ENCODE measurements at regions not wholly inside any gene's neighbourhood (a gene's known extent, or its start where the extent isn't known, plus 50 kb on each side); places are given as distances from the start of the nearest gene placed in this dataset.

DNA sequence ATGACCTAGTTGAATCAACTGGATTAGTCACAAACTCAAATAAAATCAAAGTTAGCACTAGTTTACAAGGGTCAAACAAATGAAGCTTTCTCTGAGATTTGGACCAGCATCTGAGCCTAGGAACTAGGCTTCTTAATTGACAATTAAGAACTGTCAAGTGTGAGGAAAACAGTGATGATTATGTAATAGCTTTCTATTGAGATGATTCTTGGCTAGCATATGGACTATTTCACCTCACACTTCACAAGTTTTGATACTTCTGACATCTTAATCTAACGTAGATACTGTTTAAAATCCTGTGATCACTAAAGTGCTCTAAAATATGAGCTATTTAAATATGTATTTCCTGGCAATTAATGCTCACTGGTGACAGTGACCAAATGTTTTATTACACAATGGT is 542.9 kb downstream of the EFNA5 start:
- TF ChIP-seq, protein P1, sequence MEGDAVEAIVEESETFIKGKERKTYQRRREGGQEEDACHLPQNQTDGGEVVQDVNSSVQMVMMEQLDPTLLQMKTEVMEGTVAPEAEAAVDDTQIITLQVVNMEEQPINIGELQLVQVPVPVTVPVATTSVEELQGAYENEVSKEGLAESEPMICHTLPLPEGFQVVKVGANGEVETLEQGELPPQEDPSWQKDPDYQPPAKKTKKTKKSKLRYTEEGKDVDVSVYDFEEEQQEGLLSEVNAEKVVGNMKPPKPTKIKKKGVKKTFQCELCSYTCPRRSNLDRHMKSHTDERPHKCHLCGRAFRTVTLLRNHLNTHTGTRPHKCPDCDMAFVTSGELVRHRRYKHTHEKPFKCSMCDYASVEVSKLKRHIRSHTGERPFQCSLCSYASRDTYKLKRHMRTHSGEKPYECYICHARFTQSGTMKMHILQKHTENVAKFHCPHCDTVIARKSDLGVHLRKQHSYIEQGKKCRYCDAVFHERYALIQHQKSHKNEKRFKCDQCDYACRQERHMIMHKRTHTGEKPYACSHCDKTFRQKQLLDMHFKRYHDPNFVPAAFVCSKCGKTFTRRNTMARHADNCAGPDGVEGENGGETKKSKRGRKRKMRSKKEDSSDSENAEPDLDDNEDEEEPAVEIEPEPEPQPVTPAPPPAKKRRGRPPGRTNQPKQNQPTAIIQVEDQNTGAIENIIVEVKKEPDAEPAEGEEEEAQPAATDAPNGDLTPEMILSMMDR (conservative IDR thresholded peaks at IDR 0.05; ENCODE audit: low read length), result no peak
- TF ChIP-seq EZH2phosphoT487 (IDR thresholded peaks at IDR 0.05; ENCODE audit: borderline replicate concordance, low read depth, low read length), result no peak
